ENCODE measurements at regions not wholly inside any gene's neighbourhood (a gene's known extent, or its start where the extent isn't known, plus 50 kb on each side); places are given as distances from the start of the nearest gene placed in this dataset.

GRCh38 chr12:22967171-22967570 is 342.2 kb downstream of the ETNK1 start:
- no peaks in the 10 kb centered on the region for H3K9me3 ChIP-seq (ENCODE audit: control insufficient read depth, low read depth, low read length)
- no peaks in the 10 kb centered on the region for H3K9me1 ChIP-seq (ENCODE audit: control insufficient read depth, extremely low read depth, insufficient read depth, low read length)
- H3K36me3 ChIP-seq (ENCODE audit: control insufficient read depth in 2 of 2, extremely low read depth in 1 of 2, insufficient read depth in 2 of 2, low read length in 2 of 2) = no peaks in the 10 kb centered on the region
- no peak overlapping the region for H2AFZ ChIP-seq (ENCODE audit: control insufficient read depth, low read length)
- H3K79me2 ChIP-seq (ENCODE audit: control insufficient read depth, insufficient read depth, low read length) = no peaks in the 10 kb centered on the region
- TF ChIP-seq EZH2 (IDR thresholded peaks at IDR 0.05; ENCODE audit: low read length) = no peak
- H3K4me3 ChIP-seq (ENCODE audit: control insufficient read depth in 2 of 3, extremely low read depth in 1 of 3, insufficient read depth in 2 of 3, low read depth in 1 of 3, low read length in 3 of 3) = no peak overlapping the region
- dilution Hi-C loops (cut with MboI; ENCODE audit: extremely low pct_ligation_motif_present, low sequenced_read_pairs) = no loop called here
- no peak for DNase-seq (ENCODE audit: low read depth, low spot score)
- FAIRE-seq = no peak
- peaks cover 2% of the 10 kb centered on the region for H3K4me1 ChIP-seq (ENCODE audit: control insufficient read depth, extremely low read depth, insufficient read depth, low read length)
- no peak overlapping the region for H3K9ac ChIP-seq (ENCODE audit: control insufficient read depth, extremely low read depth, insufficient read depth, low read length)
- no peaks in the 10 kb centered on the region for H3K27me3 ChIP-seq (ENCODE audit: control insufficient read depth, extremely low read depth, insufficient read depth, low read length)
- no peak overlapping the region for H3K27ac ChIP-seq (ENCODE audit: control insufficient read depth, insufficient read depth, low read length)
- H4K20me1 ChIP-seq (ENCODE audit: control insufficient read depth, extremely low read depth, insufficient read depth, low read length) = no peaks in the 10 kb centered on the region
- no peak overlapping the region for H3K4me2 ChIP-seq (ENCODE audit: control insufficient read depth, extremely low read depth, insufficient read depth, low read depth, low read length)

GRCh38 chr12:22969521-22969920 is 344.6 kb downstream of the ETNK1 start:
- Histone ChIP-seq H3K9me1 (ENCODE audit: control insufficient read depth, extremely low read depth, insufficient read depth, low read length) (no peaks in the 10 kb centered on the region), H3K79me2 (ENCODE audit: control insufficient read depth, insufficient read depth, low read length) (no peaks in the 10 kb centered on the region), H3K4me2 (ENCODE audit: control insufficient read depth, extremely low read depth, insufficient read depth, low read depth, low read length) (no peak overlapping the region), H3K27me3 (ENCODE audit: control insufficient read depth, extremely low read depth, insufficient read depth, low read length) (no peaks in the 10 kb centered on the region), H3K4me1 (ENCODE audit: control insufficient read depth, extremely low read depth, insufficient read depth, low read length) (peaks cover 3% of the 10 kb centered on the region), H3K9ac (ENCODE audit: control insufficient read depth, extremely low read depth, insufficient read depth, low read length) (no peak overlapping the region), H2AFZ (ENCODE audit: control insufficient read depth, low read length) (no peak overlapping the region), H3K4me3 (ENCODE audit: control insufficient read depth in 2 of 3, extremely low read depth in 1 of 3, insufficient read depth in 2 of 3, low read depth in 1 of 3, low read length in 3 of 3) (no peak overlapping the region), H3K27ac (ENCODE audit: control insufficient read depth, insufficient read depth, low read length) (no peak overlapping the region), H3K36me3 (ENCODE audit: control insufficient read depth in 2 of 2, extremely low read depth in 1 of 2, insufficient read depth in 2 of 2, low read length in 2 of 2) (no peaks in the 10 kb centered on the region), H3K9me3 (ENCODE audit: control insufficient read depth, low read depth, low read length) (no peaks in the 10 kb centered on the region), H4K20me1 (ENCODE audit: control insufficient read depth, extremely low read depth, insufficient read depth, low read length) (no peaks in the 10 kb centered on the region)
- no peak for DNase-seq (ENCODE audit: low read depth, low spot score)
- TF ChIP-seq EZH2 (IDR thresholded peaks at IDR 0.05; ENCODE audit: low read length) (no peak), CTCF (optimal IDR thresholded peaks at IDR 0.05 in 1 of 3, IDR thresholded peaks at IDR 0.05 in 1 of 3, conservative IDR thresholded peaks at IDR 0.05 in 1 of 3; ENCODE audit: extremely low read depth in 1 of 3, insufficient read depth in 2 of 3, low read length in 3 of 3) (no peak)
- dilution Hi-C loops (cut with MboI; ENCODE audit: extremely low pct_ligation_motif_present, low sequenced_read_pairs) = no loop called here
- no peak for FAIRE-seq

GRCh38 chr12:22971247-22971646 is 346.3 kb downstream of the ETNK1 start:
- Histone ChIP-seq H3K4me2 (ENCODE audit: control insufficient read depth, extremely low read depth, insufficient read depth, low read depth, low read length) (peak overlapping the region; percentile 46), H3K9ac (ENCODE audit: control insufficient read depth, extremely low read depth, insufficient read depth, low read length) (no peak overlapping the region), H3K79me2 (ENCODE audit: control insufficient read depth, insufficient read depth, low read length) (no peaks in the 10 kb centered on the region), H2AFZ (ENCODE audit: control insufficient read depth, low read length) (peak overlapping the region; percentile 90), H3K27ac (ENCODE audit: control insufficient read depth, insufficient read depth, low read length) (no peak overlapping the region), H3K4me1 (ENCODE audit: control insufficient read depth, extremely low read depth, insufficient read depth, low read length) (peaks cover 11% of the 10 kb centered on the region), H4K20me1 (ENCODE audit: control insufficient read depth, extremely low read depth, insufficient read depth, low read length) (no peaks in the 10 kb centered on the region), H3K9me1 (ENCODE audit: control insufficient read depth, extremely low read depth, insufficient read depth, low read length) (no peaks in the 10 kb centered on the region), H3K4me3 (ENCODE audit: control insufficient read depth in 2 of 3, extremely low read depth in 1 of 3, insufficient read depth in 2 of 3, low read depth in 1 of 3, low read length in 3 of 3) (no peak overlapping the region), H3K27me3 (ENCODE audit: control insufficient read depth, extremely low read depth, insufficient read depth, low read length) (no peaks in the 10 kb centered on the region), H3K36me3 (ENCODE audit: control insufficient read depth in 2 of 2, extremely low read depth in 1 of 2, insufficient read depth in 2 of 2, low read length in 2 of 2) (no peaks in the 10 kb centered on the region), H3K9me3 (ENCODE audit: control insufficient read depth, low read depth, low read length) (no peaks in the 10 kb centered on the region)
- no peak for FAIRE-seq
- dilution Hi-C loops (cut with MboI; ENCODE audit: extremely low pct_ligation_motif_present, low sequenced_read_pairs) = no loop called here
- TF ChIP-seq EZH2 (IDR thresholded peaks at IDR 0.05; ENCODE audit: low read length) = no peak
- TF ChIP-seq CTCF (optimal IDR thresholded peaks at IDR 0.05 in 1 of 3, IDR thresholded peaks at IDR 0.05 in 1 of 3, conservative IDR thresholded peaks at IDR 0.05 in 1 of 3; ENCODE audit: extremely low read depth in 1 of 3, insufficient read depth in 2 of 3, low read length in 3 of 3) = no peak
- DNase-seq (ENCODE audit: low read depth, low spot score) = no peak

Measured in keratinocyte (primary cell).